ENCODE measurements at regions not wholly inside any gene's neighbourhood (a gene's known extent, or its start where the extent isn't known, plus 50 kb on each side); places are given as distances from the start of the nearest gene placed in this dataset.

DNA sequence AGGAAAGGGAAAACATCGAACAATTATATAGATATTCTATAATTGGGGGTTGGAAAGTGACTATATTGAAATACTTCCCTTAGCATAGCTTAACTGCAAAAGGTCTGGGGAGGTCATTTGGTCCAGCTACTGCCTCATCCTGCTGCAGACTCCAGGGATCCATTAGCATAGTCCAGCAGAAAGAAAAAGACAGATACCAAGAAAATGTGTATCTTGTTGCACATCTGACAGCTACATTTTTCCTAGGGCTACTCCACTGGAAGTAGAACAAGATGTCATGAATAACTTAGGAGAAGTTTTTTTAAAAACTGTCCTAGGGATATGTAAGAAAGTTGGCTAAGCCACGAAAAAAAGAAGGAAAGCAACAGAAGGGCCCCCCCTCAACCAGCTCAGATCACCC, 92.9 kb upstream of the SLC30A5 start:
- Histone ChIP-seq H3K36me3 (ENCODE audit: insufficient read depth, low read length) (no peaks in the 10 kb centered on the region), H3K9ac (ENCODE audit: insufficient read length) (no peak overlapping the region), H3K27ac (no peak overlapping the region), H3K4me3 (no peak overlapping the region), H3K9me3 (ENCODE audit: low read depth, low read length) (no peaks in the 10 kb centered on the region)
- no peak for TF ChIP-seq POLR2AphosphoS5 (IDR thresholded peaks at IDR 0.05; ENCODE audit: borderline replicate concordance, low read depth, low read length)
- no peak for TF ChIP-seq EZH2 (IDR thresholded peaks at IDR 0.05)
- no peak for TF ChIP-seq FOXP2 (optimal IDR thresholded peaks at IDR 0.05; ENCODE audit: control extremely low read depth, extremely low read length, insufficient read depth)
- DNase-seq (ENCODE audit: low read depth, low spot score), result no peak

DNA sequence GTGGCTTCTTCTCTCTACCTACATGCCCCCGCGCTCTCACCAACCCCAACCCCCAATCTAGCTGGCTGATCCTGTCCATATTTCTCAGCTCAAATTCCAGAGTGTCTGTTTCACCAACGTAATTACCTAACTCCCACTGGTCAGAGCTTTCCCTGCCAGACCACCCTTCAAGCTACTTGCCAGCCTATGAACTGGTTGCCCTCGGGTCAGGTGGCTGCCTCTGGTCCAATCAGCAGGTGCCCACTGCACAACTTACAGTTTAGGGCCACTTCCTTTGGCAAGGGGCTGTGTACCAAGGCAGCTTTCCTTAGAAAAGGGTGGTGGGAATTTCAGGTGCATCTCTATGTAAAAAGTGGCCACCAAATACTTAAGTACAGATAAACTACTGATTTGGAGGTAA, 92.2 kb upstream of the SLC30A5 start:
- Histone ChIP-seq H3K4me3 (no peak overlapping the region), H3K36me3 (ENCODE audit: insufficient read depth, low read length) (no peaks in the 10 kb centered on the region), H3K9me3 (ENCODE audit: low read depth, low read length) (no peaks in the 10 kb centered on the region), H3K9ac (ENCODE audit: insufficient read length) (no peak overlapping the region), H3K27ac (no peak overlapping the region)
- no peak for DNase-seq (ENCODE audit: low read depth, low spot score)
- TF ChIP-seq POLR2AphosphoS5 (IDR thresholded peaks at IDR 0.05; ENCODE audit: borderline replicate concordance, low read depth, low read length) (no peak), FOXP2 (optimal IDR thresholded peaks at IDR 0.05; ENCODE audit: control extremely low read depth, extremely low read length, insufficient read depth) (no peak), EZH2 (IDR thresholded peaks at IDR 0.05) (no peak)

DNA sequence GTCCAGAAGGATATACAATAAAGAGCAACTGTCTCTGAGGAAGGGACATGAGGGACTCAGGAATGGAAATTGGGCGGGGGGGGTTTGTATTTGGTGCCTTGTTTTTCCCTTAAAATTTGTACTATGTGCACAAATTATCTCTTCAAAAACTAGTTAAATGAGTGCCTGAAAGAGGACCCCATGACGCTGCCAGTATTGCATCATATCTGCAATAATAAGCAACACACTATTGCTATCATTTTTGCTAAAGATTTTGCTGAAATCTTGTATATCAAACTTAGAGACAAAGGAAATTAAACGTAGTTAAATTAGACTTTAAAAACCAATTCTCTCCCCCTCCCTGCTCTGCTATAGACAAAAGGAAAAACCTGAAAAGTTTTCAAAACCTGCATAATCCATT, 89.7 kb upstream of the SLC30A5 start:
- peak overlapping the region; percentile 97 for H3K27ac ChIP-seq
- peak overlapping the region; percentile 65 for H3K4me3 ChIP-seq
- H3K36me3 ChIP-seq (ENCODE audit: insufficient read depth, low read length), result no peaks in the 10 kb centered on the region
- TF ChIP-seq FOXP2 (optimal IDR thresholded peaks at IDR 0.05; ENCODE audit: control extremely low read depth, extremely low read length, insufficient read depth), result no peak
- no peak for TF ChIP-seq EZH2 (IDR thresholded peaks at IDR 0.05)
- no peak for TF ChIP-seq POLR2AphosphoS5 (IDR thresholded peaks at IDR 0.05; ENCODE audit: borderline replicate concordance, low read depth, low read length)
- DNase-seq (ENCODE audit: low read depth, low spot score), result peak; percentile 61
- H3K9me3 ChIP-seq (ENCODE audit: low read depth, low read length), result no peaks in the 10 kb centered on the region
- peak overlapping the region; percentile 67 for H3K9ac ChIP-seq (ENCODE audit: insufficient read length)

DNA sequence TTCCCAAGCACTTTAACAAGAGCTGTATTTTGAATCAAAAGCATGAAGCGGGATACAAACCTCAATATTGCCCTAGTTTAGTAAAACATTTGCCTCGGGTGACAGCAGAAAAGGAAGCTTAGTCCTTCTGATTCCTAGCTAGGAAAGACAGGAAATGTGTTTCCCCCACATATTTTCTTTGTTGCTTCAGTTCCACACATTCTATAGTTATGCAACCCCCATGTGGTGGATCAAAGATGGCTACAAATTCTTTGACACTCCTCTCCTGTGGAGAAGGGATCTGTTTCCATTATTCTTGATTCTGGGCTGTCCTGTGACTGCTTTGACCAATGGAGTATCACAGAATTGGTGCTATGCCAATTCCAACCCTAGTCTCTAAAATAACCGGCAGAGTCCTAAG, 89.1 kb upstream of the SLC30A5 start:
- Histone ChIP-seq H3K9ac (ENCODE audit: insufficient read length) (peak overlapping the region; percentile 67), H3K36me3 (ENCODE audit: insufficient read depth, low read length) (no peaks in the 10 kb centered on the region), H3K4me3 (peak overlapping the region; percentile 65), H3K9me3 (ENCODE audit: low read depth, low read length) (no peaks in the 10 kb centered on the region), H3K27ac (peak overlapping the region; percentile 97)
- TF ChIP-seq EZH2 (IDR thresholded peaks at IDR 0.05) (no peak), POLR2AphosphoS5 (IDR thresholded peaks at IDR 0.05; ENCODE audit: borderline replicate concordance, low read depth, low read length) (no peak), FOXP2 (optimal IDR thresholded peaks at IDR 0.05; ENCODE audit: control extremely low read depth, extremely low read length, insufficient read depth) (no peak)
- peak; percentile 89 for DNase-seq (ENCODE audit: low read depth, low spot score)

DNA sequence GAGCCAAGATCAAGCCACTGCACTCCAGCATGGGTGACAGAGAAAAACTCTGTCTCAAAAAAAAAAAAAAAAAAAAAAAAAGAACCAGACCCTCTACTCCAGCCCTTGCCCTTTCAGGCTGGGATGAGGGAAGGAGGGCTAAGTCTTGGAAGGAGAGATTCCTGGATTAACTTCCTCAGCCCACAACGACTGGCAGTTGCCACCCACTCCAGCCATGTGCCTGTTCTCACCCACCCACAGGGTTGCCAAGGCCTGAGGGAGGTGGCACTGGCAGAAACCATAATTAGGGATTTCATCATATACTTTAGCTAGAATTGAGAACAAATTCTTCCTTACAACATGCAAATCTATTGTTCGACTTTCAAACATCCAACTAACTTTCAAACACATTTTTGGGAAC, 87.8 kb upstream of the SLC30A5 start:
- H3K4me3 ChIP-seq, result no peak overlapping the region
- H3K9me3 ChIP-seq (ENCODE audit: low read depth, low read length), result no peaks in the 10 kb centered on the region
- H3K9ac ChIP-seq (ENCODE audit: insufficient read length), result no peak overlapping the region
- no peak for DNase-seq (ENCODE audit: low read depth, low spot score)
- no peak for TF ChIP-seq FOXP2 (optimal IDR thresholded peaks at IDR 0.05; ENCODE audit: control extremely low read depth, extremely low read length, insufficient read depth)
- no peak for TF ChIP-seq EZH2 (IDR thresholded peaks at IDR 0.05)
- no peak for TF ChIP-seq POLR2AphosphoS5 (IDR thresholded peaks at IDR 0.05; ENCODE audit: borderline replicate concordance, low read depth, low read length)
- peak overlapping the region; percentile 85 for H3K27ac ChIP-seq
- no peaks in the 10 kb centered on the region for H3K36me3 ChIP-seq (ENCODE audit: insufficient read depth, low read length)

DNA sequence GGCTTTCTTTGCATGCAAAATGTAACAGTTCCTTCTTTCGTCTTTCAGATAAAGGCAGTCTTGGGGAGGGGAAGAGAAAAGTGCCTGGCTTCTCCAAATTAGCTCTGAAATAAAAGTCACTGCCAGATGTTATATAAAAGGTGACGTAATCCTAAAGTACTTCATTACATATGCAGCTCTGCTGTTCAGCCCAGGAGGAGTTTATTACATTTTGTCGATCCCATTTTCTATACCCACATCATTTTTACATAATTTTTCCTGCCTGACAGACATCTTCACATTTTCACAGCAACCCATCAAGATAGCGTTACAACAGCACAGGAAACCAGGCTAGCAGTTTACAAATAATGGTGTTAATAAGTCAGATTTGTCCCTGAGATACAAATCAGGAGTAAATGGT, 86.7 kb upstream of the SLC30A5 start:
- H3K36me3 ChIP-seq (ENCODE audit: insufficient read depth, low read length), result no peaks in the 10 kb centered on the region
- peak overlapping the region; percentile 85 for H3K27ac ChIP-seq
- peak; percentile 86 for DNase-seq (ENCODE audit: low read depth, low spot score)
- no peaks in the 10 kb centered on the region for H3K9me3 ChIP-seq (ENCODE audit: low read depth, low read length)
- no peak for TF ChIP-seq POLR2AphosphoS5 (IDR thresholded peaks at IDR 0.05; ENCODE audit: borderline replicate concordance, low read depth, low read length)
- TF ChIP-seq EZH2 (IDR thresholded peaks at IDR 0.05), result no peak
- H3K4me3 ChIP-seq, result peak overlapping the region; percentile 64
- H3K9ac ChIP-seq (ENCODE audit: insufficient read length), result peak overlapping the region; percentile 42

DNA sequence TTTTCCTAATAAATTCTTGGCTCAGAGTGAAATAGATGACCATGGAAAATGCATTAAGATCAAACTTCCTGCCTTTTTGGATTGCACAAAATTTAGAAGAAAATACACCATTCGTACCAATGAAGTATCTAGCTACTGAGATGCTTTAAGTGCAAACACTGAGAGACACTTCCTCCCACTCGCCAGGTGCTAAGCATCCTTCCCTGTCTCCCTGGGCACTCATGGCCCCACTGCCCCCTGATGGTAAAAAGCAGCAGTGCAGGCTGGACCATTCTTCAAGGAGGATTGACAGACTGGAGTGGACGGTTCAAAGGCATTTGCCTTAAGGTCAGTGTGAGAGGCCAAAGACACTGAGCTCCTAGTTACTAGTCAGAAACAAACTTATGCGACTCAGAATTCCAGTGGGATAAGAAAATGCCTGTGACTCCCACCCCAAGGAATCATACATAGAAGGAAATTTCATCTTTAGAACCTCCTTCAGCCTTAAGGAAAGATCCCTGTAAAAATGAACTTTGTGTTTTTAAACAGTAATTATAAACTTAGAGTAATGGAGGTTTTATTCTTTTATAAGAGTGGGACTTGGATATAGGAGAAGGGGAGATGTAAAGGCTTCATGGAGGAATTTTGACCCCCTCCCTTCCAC, 86.0 kb upstream of the SLC30A5 start:
- peak overlapping the region; percentile 64 for H3K4me3 ChIP-seq
- DNase-seq (ENCODE audit: low read depth, low spot score), result no peak
- no peak for TF ChIP-seq POLR2AphosphoS5 (IDR thresholded peaks at IDR 0.05; ENCODE audit: borderline replicate concordance, low read depth, low read length)
- TF ChIP-seq FOXP2 (optimal IDR thresholded peaks at IDR 0.05; ENCODE audit: control extremely low read depth, extremely low read length, insufficient read depth), result no peak
- no peak for TF ChIP-seq EZH2 (IDR thresholded peaks at IDR 0.05)

DNA sequence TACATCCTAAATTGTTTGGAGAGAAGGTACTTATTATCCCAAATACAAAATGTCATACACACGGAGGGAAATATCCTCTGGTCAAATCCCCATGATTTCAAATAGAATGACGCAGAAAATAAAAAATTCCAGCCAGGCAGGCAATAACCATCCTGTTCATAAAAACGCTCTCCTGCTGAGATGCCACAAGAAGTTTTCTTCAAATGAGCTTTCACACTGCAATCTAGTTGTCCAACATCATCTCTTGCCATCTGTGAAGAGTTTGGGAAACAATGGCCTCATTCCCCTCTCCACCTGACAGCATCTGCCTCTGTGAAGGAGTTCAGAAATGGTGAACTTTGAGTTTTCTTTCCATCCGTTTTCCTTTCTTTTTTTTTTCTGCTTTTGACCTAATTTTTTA, 83.3 kb upstream of the SLC30A5 start:
- no peak for DNase-seq (ENCODE audit: low read depth, low spot score)
- no peak overlapping the region for H3K27ac ChIP-seq
- no peak for TF ChIP-seq FOXP2 (optimal IDR thresholded peaks at IDR 0.05; ENCODE audit: control extremely low read depth, extremely low read length, insufficient read depth)
- no peak for TF ChIP-seq EZH2 (IDR thresholded peaks at IDR 0.05)
- TF ChIP-seq POLR2AphosphoS5 (IDR thresholded peaks at IDR 0.05; ENCODE audit: borderline replicate concordance, low read depth, low read length), result no peak
- H3K4me3 ChIP-seq, result no peak overlapping the region
- H3K36me3 ChIP-seq (ENCODE audit: insufficient read depth, low read length), result no peaks in the 10 kb centered on the region
- no peak overlapping the region for H3K9ac ChIP-seq (ENCODE audit: insufficient read length)
- no peaks in the 10 kb centered on the region for H3K9me3 ChIP-seq (ENCODE audit: low read depth, low read length)

More for the DNA sequence above, 86.0 kb upstream of the SLC30A5 start:
- no peaks in the 10 kb centered on the region for H3K9me3 ChIP-seq (ENCODE audit: low read depth, low read length)
- peak overlapping the region; percentile 42 for H3K9ac ChIP-seq (ENCODE audit: insufficient read length)
- peak overlapping the region; percentile 85; the same call in 1 of the 2 replicates for H3K27ac ChIP-seq
- H3K36me3 ChIP-seq (ENCODE audit: insufficient read depth, low read length), result no peaks in the 10 kb centered on the region

DNA sequence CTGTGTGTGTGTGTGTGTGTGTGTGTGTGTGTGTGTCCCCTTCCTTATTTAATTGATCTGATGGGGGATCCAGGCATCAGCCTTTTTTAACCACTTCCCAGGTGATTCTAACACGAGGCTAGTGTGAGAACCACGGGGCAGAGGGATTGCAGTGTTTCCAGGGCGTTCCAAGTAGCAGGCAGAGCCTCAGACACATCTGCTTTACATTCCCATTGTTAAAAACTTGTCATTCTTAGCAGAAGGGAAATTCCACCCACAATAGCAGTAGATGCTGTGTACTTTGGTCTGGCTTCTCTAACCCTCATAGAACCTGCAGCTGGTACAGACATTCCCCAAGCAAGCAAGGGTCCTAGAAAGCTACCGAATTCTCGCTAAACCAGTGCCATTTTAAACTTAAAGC, 81.9 kb upstream of the SLC30A5 start:
- Histone ChIP-seq H3K4me3 (no peak overlapping the region), H3K9me3 (ENCODE audit: low read depth, low read length) (no peaks in the 10 kb centered on the region), H3K27ac (no peak overlapping the region), H3K36me3 (ENCODE audit: insufficient read depth, low read length) (no peaks in the 10 kb centered on the region), H3K9ac (ENCODE audit: insufficient read length) (no peak overlapping the region)
- no peak for DNase-seq (ENCODE audit: low read depth, low spot score)
- TF ChIP-seq EZH2 (IDR thresholded peaks at IDR 0.05) (no peak), FOXP2 (optimal IDR thresholded peaks at IDR 0.05; ENCODE audit: control extremely low read depth, extremely low read length, insufficient read depth) (no peak), POLR2AphosphoS5 (IDR thresholded peaks at IDR 0.05; ENCODE audit: borderline replicate concordance, low read depth, low read length) (no peak)
